ENCODE measurements at regions not wholly inside any gene's neighbourhood (a gene's known extent, or its start where the extent isn't known, plus 50 kb on each side); places are given as distances from the start of the nearest gene placed in this dataset.
"Not testable (repeated sequence)": the region's sequence is repeated elsewhere in the genome, so short reads cannot be mapped to it uniquely, and the experiment has no call there.

DNA sequence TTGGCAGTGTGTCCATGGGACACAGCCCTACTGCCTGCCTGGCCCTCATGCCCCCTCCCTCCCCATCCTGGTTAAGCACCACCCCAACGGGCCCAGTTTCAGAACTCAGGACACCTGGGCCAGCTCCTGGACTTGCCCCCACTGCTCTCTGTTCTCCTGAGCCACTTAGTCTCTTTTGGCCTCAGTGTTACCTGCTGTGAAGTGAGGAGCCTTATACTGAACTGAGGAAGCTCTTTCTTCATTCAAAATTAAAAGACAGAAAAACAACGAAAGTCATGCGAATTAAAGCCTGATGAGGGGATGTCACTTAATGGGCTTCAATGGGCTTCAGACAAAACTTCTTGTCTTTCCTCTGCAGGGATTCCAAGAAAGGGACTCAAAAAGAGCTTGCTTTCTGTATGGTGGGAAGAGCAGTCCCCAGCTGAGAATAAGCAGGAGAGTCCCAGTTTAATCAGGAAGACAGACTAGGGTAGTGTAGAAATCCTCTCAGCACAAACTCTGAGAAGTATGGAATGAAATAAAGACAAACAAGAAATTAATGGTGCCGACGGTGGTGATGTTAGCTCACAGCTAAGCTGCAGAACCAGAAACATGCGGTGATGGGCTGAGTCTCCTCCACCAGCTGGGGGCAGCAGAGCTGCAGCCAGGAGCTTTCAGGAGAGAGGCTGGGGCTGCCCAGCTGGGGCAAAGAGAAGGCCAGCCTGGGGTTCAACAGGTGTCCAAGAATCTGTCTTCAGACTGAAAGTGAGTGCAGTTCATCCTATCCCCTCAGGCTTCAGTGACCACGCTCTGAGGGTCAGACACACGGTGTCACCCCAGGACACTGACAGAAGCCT is 101.0 kb downstream of the GGTLC2 start:
- DNase-seq, result peak; percentile 57

DNA sequence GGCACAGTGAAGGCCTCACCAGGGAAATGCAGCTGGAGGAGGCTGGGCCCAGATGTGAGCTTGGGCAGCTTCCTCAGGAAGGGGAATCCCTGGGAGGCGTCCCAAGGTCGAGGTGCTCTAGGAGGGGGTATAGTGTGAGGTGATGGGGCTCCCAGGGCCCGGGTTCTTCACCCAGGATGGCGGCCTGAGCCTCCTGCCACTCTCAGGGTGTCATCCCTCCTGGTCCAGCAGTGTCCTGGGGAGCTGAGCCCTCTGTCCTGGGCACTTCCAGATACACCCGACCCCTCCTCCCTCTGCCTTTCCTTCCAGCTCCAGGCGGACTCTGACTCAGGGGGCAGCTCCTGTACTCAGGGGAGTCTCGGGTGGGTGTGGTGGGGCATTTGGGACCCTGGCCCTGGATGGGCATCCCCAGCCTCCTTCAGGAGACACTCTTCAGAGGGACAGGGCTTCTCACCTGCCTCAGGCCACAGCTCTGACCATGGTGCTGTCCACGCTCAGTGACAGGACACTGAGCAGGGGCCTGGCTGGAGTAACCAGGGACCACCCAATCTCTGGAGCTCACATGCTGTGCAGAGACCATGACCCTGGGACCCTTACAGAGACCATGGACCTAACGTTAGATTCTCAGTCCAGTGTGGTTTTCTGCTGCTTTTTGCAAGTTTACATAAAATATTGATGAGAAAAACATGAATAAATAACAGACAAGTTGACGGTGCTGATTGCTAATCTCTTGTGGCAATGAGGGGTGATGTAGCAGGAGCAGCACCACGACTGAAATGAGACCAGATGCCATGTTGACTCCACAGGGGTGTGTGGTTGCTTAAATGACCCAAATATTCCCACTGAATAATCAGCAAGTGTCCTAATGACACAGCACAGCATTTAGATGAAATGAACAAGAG is 101.9 kb downstream of the GGTLC2 start:
- DNase-seq, result no peak

DNA sequence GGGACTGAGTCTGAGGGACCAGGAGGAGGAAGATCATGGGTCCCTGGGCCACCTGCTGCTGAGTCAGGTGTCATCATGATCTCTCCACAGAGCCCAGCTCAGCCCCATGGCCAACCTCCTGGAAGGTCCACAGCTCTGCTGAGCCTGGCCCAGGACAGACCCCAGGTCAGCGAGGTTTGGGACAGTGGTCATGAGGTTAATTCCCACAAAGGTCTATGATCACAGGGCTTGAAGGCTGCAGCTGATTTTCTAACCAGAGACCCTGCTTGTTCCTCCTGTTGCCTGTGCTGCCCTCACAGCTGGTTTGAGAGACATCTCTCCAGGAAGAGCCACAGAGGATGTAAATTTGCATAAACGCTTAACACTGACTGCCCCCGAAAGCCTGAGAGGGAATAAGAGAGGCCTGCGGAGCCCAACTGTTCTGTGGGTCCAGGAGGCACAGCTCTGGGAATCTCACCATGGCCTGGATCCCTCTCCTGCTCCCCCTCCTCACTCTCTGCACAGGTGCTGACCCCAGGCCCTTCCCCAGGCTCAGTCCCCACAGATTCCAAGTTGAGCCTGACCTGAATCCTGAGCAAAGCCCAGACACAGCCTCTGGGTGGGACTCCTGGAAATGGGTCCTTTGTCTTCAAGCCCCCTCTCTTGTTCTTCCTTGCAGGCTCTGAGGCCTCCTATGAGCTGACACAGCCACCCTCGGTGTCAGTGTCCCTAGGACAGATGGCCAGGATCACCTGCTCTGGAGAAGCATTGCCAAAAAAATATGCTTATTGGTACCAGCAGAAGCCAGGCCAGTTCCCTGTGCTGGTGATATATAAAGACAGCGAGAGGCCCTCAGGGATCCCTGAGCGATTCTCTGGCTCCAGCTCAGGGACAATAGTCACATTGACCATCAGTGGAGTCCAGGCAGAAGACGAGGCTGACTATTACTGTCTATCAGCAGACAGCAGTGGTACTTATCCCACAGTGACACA is 102.8 kb downstream of the GGTLC2 start:
- DNase-seq, result no peak

DNA sequence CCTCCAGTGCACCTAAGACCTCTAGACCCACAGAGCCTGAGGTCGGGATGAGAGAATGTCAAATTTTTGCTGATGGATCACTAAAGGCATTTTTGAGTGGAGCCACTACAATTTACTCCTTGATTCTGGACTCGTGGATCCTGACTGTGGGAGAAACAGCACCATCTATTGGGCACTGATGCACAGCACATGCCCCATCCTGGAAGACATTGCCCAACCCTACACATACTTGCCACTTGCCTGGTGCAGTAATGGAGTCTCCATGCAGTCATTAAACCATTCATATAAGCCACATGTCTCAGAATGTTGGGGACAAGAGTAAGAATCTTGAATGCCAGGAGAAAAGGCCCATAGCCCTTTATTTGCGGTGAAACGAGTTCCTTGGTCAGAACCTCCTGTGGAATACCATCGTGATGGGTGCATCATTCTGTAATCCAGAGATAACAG is 103.9 kb downstream of the GGTLC2 start:
- DNase-seq, result peak; percentile 40

DNA sequence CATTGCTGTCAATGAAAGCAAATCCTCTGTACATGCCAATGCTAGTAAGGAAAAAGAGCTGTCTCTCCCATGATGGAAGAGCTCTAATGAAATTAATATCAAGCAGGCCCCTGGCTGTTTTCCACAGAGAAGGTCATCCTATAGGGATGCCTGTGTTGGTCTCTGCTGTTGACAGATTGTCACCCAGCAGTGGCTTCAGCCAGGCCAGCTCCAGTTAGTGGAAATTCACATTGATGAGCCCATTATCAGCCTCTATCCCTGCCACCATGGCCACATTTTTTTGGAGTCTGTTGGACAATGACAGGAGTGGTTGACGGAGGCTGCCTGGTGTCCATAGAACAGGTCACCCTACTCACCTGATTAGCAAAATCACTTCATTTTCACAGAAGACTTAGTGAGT is 104.3 kb downstream of the GGTLC2 start:
- DNase-seq, result no peak

DNA sequence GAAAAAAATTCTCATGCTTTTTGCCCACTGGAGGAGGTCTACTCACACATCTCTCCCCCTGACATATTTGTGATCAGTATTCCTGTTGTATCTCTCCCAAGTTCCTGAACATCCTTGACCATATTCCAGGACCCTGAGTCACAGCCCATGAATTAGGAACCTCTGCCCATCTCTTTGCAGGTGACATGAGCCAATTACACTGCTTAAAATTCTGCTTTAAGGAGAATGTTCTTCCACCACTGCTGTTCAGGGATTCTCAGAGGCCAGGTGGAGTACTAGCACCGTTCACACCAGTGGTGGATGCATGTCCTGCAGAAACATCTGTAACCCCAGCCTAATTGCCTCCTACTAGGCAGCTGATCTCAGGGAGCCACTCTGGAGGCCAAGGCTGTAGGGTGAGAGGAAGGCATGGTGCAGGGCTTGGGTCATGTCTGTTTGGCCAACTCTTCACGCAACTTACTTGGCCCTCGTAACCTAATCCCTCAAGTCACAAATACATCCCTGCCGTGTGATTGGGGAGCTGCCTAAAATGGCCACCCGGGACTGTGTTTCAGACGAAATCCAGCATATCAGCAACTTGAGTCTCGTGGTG is 104.8 kb downstream of the GGTLC2 start:
- no peak for DNase-seq

DNA sequence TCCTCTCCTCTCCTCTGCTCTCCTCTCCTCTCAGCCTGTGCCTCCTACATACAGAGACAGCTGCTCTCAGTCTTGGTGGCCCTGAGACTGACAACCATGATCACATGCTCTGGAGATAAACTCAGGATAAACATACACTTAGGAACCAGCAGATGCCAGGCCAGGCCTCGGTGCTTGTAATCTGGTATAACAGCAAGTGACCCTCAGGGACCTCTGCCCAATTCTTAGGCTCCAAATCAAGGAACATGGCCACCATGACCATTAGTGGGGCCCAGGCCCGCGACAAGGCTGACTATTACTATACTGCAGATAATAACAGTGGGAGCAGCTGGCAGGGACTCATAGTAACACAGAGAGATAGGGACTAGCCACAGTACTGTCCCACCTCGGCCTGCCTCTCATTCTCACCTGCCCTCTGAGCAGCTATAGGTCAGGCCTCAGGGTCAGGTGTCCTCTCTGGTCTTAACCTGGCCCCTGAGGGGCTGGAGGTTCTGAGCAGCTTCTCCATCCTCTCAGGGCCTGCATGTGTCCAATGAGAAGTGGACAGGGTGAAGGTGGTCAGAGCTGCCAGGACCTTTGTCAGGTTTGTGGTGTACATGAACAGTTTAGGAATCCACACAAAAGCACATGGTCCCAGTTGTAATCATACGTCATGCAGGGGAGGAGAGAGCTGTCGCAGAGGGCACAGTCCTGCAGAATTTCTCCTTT is 106.1 kb downstream of the GGTLC2 start:
- DNase-seq, result no peak

DNA sequence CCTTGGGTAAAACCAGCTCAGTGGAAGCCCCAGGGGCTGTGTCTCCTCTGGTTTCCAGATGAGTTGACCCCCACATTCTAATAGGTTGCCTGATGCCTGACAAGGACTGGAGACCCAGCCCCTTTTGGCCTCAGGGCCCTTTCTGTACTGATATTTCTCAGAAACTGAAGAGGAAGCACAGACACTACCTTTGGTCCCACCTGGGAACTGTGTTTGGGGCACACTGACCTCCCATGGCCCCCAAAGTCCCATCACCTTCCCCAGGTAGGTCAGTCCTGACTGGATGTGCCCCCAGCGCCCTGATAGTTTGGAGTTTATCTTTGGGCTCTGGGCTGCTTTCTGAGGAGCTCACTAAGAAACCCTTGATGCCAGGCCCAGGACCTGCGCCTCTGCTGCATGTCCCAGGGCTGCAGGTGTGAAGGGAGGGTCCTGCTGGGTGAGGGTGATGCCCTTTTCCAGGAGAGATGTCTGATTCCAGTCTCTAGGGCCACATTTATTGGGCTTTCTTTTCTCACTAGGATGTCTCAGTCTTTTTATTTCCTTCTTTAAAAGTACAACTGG is 106.7 kb downstream of the GGTLC2 start:
- no peak for DNase-seq

DNA sequence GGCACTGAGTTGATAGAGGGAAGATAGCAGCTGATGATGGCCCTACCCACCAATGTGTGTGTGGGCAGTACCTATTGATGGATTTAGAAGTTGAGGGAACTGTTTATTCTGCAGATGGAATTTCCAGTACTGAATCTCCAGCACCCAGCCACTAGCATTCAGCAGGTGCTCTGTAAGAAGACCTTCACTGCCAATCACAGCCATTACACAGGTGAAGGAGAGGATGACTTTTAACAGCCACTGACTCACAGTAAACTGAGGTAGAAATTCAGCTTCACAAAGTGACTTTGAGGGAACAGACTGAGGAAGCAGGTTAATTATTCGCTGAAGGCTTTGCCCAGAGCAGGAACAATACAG is 107.8 kb downstream of the GGTLC2 start:
- DNase-seq, result no peak

DNA sequence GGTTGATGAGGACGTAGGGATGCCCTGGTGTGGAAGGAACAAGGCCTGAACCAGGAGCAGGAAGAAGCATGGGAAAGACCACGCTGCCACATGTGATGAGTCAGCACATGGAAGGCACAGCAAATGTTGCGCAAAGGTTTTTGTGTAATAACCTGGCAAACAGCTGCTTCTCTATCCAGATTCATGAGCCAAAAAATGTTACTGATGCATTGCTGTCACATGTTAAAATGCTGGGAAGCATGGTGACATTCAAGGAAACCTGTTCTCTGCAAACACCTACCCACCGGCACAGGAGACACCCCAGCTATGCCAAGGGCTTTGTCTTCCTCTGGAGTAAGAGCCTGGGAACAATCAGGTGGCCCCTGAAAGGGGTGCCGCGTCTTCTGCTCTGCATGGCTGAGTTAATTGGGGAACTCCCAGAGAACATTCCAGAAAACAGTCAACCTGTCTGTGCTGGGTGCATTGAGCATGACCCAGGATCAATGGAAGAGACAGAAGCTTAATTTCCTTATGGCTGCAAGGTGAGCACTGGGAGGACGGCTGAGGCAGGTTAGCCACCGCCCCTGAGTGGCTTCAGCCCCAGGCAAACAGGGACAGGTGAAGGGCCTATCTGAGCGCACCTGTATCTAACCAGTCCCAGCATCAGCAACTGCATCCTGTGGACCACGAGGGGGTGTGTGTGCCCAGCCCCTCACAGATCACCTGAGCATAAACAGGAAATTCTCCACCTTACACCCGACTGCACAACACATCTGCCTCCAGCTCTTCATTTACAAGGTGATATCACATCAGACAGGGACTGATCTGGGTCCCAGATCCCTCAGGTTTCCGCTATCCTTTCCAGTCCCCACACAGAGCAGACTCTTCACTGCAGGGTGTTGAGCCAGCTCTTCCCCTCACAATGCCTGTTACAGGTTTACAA is 108.4 kb downstream of the GGTLC2 start:
- DNase-seq, result peak; percentile 23

DNA sequence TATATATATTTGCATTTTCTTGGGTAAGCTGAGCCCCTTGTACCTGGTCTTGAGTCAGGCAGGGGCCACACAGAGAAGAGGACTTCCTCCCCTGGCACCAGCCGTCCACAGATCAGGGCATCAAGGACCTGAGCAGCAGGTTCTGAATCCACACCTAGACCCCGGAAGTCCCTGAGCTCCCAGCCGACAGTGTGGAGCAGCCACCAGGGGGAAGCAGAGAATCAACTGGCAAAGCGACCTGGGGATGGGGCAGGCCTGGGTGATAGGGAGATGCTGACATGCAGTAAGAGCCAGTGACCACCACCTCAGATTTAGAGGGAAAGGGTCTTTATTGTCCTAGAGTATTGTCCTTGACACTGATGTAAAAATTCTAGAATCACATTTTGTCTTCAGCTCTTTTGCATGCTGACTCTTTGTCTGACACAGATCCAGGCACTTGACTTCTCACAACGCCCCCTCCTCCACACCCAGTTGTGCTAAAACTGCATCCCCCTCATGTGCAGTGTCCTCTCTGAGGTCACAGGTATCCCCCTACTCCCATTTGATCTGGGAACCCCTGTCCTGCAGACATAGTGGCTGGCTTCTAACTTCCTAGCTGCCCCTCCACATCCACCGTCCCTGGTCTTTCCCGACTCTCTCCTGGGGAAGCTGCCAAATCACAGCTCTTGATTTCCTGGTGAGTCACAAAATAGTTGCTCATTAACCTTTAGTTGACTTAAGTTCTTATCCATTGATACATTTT is 109.3 kb downstream of the GGTLC2 start:
- DNase-seq, result peak; percentile 84

DNA sequence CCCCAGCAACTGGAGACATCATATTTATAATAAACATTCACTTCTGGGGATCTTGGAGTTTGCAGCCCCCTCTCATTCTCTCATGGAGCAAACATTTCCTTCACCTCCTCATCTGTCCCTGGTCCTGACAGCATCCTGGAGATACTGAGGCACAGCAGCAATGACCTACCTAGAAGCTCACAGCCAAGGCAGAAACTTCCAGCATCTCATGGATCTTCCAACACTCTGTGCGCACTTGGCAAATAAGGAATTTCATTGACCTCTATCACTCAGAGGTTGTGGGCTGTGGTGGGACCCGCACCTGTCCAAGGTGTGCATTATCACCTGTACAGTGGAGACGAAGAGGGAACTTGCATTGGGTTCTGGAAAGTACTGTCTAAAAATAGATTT is 109.8 kb downstream of the GGTLC2 start:
- DNase-seq, result no peak

DNA sequence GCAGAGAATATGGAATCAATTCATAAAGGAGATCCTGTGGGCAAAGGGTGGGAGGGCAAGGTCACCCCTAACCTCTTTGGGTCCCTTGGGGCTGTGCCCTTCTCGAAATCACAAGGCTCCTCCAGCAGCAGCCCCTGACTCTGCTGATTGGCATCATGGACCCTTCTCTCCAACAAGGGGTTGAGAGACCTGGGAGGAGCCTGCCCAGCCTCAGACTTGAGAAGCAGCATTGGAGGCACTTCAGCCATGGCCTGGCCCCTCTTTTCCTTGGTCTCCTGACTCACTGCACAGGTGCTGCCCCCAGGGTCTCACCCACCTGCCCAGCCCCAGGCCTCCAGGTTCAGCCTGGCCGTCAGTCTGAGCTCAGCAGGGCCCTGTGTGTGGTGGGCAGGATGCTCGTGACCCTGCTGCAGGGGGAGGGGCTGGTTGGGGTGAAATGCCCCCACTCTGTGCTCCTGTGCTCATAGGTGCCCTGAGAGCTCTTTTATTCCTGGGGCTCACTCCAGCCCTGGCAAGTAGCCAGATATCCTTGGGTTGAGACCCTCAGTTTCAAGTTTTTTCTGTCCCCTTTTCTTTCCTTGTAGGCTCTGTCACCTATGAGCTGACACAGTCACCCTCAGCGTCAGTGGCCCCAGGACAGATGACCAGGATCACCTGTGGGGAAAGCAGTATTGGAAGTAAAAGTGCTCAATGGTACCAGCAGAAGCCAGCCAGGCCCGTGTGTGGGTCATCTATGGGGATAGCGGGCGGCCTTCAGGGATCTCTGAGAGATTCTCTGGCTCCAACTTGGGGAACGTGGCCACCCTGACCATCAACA is 110.8 kb downstream of the GGTLC2 start:
- no peak for DNase-seq

DNA sequence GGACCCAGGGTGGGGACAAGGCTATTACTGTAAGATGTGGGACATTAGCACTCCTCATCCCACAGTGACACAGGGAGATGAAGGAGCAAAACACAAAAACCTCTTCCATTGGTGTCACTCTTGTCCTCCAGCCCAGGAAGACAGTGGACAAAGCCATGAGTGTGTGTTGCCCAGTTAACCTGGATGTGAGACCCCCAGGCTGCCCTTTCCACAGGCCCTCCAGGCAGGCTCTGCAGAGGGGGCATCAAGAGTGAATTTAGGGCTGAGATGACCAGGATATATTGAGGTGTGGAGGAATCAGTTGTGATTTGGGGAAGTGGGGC is 111.3 kb downstream of the GGTLC2 start:
- no peak for DNase-seq

DNA sequence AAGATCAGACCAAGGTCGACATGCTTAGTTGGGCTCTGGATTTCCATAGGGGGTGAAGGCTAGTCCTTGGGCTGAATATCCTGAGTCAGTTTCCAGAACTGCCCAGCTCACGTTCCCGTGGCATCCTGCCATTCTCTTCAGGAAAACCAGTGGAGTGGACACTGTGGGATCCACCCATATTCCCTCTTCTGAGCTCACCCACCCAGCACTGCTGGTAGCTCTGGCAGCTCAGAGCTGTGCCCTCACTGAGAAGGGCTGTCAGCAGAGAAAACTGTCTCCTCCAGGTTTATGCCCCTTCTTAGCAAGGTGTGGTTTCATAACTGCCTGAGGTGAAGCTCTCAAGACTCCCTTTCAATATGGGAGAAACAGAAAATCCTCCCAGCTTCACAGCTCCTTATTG is 111.7 kb downstream of the GGTLC2 start:
- DNase-seq, result no peak

DNA sequence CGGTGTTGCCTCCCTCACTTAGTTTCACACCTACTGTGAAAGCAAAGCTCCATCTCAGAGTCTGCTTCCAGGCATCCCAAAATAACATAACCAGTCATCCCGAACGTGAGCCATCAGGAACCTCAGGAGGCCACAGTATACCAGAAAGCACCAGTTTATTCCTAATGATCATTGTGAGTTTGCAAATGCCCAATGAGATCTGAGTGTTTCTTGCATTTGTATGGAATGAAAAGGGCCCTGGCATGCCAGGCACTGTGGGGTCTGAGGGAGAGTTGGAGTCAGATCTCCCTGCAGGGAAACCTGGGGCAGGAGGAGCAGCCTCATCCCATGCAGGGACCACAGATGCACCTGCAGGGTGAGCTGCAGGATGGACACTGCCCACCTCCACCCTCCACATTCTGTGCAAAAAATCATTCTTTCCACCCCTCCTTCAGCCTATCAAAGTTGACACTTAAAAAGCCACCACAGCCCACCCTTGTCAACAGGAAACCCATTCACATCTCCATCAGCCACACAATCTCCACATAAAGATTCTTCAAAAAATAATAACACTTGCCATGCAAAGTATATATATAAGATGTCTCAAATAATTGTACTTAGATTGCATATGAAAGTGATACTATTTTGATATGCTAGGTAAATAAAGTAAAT is 112.3 kb downstream of the GGTLC2 start:
- DNase-seq, result peak; percentile 33

DNA sequence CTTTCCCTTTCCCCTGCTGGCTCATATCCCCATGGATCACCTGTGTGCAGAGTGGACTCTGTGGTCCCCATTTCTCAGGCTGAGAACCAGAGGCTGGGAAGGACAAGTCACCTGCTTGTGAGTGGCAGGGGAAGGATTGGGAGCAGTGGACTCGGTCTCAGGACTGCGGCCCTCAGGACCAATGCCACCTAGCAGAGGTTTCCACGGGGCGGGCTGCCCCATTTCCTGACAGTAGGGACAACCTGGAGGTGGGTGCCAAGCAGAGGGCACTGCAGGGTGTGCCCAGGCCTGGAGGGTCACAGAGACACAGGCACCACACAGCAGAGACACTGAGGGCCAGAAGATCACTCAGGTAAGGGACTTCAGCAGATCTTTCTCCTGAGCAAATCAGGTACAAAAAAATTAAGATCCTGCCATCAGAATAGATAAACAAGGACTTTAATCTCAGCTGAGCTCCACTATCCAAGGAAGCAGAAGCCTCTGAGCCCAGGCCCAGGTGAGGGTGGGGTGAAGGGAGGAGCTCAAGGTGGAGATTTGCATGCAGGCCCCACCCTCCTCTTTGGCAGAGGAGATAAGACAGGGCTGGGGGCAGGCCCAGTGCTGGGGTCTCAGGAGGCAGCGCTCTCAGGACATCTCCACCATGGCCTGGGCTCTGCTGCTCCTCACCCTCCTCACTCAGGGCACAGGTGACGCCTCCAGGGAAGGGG is 113.8 kb downstream of the GGTLC2 start:
- DNase-seq, result not testable (repeated sequence)

DNA sequence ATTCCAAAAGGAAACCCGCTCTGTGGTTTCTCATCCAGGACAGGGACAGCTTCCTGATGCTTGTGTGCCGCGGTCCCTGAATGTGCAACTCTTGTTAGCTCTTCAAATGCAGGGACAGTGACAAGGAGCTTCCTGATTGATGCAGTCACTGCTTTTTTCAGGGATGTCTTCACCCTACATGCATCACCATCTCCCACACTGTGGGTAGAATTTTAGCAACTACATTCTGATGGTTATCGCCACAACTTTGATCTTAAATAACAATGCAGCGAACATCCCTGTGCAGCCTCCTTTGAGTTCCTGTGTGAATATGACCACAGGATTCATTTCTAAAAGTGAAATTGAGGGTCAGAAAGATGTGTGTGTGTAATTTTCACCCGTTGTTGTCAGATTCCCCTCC is 115.0 kb downstream of the GGTLC2 start:
- no peak for DNase-seq
